GM21381 (cell line): ENCODE measurements at regions not wholly inside any gene's neighbourhood (a gene's known extent, or its start where the extent isn't known, plus 50 kb on each side); places are given as distances from the start of the nearest gene placed in this dataset.
A peak's percentile ranks its signal among the peaks of the same experiment; 100 is the strongest.

Experiments used
- ATAC-seq: cut with Tn5 transposase; IDR thresholded peaks from one replicate; pipeline ENCODE4 v1.9.1; 2021; ENCODE audit warnings: mild to moderate bottlenecking, moderate library complexity; ENCODE audit not compliant: unreplicated experiment

- ATAC-seq = no peak
Observed at GRCh38 chr2:64220894-64221617, 76.8 kb upstream of the PELI1 start.

GRCh38 chr2:64221935-64222334 lies 77.7 kb upstream of the PELI1 start:
- no peak for ATAC-seq

- no peak for ATAC-seq
Observed at GRCh38 chr2:64222351-64222750, 78.1 kb upstream of the PELI1 start.

GRCh38 chr2:64223055-64223454 lies 78.8 kb upstream of the PELI1 start:
- peak; percentile 63 for ATAC-seq

GRCh38 chr2:64225491-64225890 lies 81.3 kb upstream of the PELI1 start:
- no peak for ATAC-seq

GRCh38 chr2:64226611-64227010 lies 82.4 kb upstream of the PELI1 start:
- ATAC-seq = no peak

- no peak for ATAC-seq
Observed at GRCh38 chr2:64227603-64228125, 83.4 kb upstream of the PELI1 start.

GRCh38 chr2:64228126-64228678 lies 84.0 kb upstream of the PELI1 start:
- peak; percentile 97 for ATAC-seq

GRCh38 chr2:64228918-64229317 lies 84.7 kb upstream of the PELI1 start:
- ATAC-seq = no peak

GRCh38 chr2:64230540-64230939 lies 86.3 kb upstream of the PELI1 start:
- no peak for ATAC-seq

GRCh38 chr2:64232266-64232665 lies 88.0 kb upstream of the PELI1 start:
- ATAC-seq = no peak

- no peak for ATAC-seq
Observed at GRCh38 chr2:64233376-64233922, 89.2 kb upstream of the PELI1 start.

GRCh38 chr2:64234150-64234549 lies 89.9 kb upstream of the PELI1 start:
- ATAC-seq = no peak

- peak; percentile 88 for ATAC-seq
Observed at GRCh38 chr2:64234785-64235184, 90.6 kb upstream of the PELI1 start.

GRCh38 chr2:64237266-64237665 lies 93.0 kb upstream of the PELI1 start:
- no peak for ATAC-seq

GRCh38 chr2:64238799-64239198 lies 94.6 kb upstream of the PELI1 start:
- ATAC-seq = no peak

- no peak for ATAC-seq
Observed at GRCh38 chr2:64243081-64244036, 99.1 kb upstream of the PELI1 start.

- no peak for ATAC-seq
Observed at GRCh38 chr2:64244037-64244416, 99.8 kb upstream of the PELI1 start.

GRCh38 chr2:64245631-64246030 lies 101.4 kb upstream of the PELI1 start:
- no peak for ATAC-seq

GRCh38 chr2:64246962-64247361 lies 102.7 kb upstream of the PELI1 start:
- no peak for ATAC-seq

- ATAC-seq = no peak
Observed at GRCh38 chr2:64249426-64249825, 105.2 kb upstream of the PELI1 start.
